COLO829 (cell line): ENCODE measurements at regions not wholly inside any gene's neighbourhood (a gene's known extent, or its start where the extent isn't known, plus 50 kb on each side); places are given as distances from the start of the nearest gene placed in this dataset.

Experiments
- DNase-seq: peaks from one replicate; pipeline ENCODE4 v3.0.0; 2012; ENCODE audit warnings: low spot score

GRCh38 chr4:25531272-25531671 lies 124.4 kb upstream of the SLC34A2 start:
- no peak for DNase-seq

GRCh38 chr4:25532591-25532990 lies 123.1 kb upstream of the SLC34A2 start:
- DNase-seq = no peak

GRCh38 chr4:25533256-25533655 lies 122.4 kb upstream of the SLC34A2 start:
- DNase-seq = no peak

- DNase-seq = peak; percentile 70
Measured at GRCh38 chr4:25535278-25535677, 120.4 kb upstream of the SLC34A2 start.

GRCh38 chr4:25535701-25536473 lies 119.8 kb upstream of the SLC34A2 start:
- no peak for DNase-seq

GRCh38 chr4:25536564-25537320 lies 118.9 kb upstream of the SLC34A2 start:
- peak; percentile 25 for DNase-seq

- DNase-seq = no peak
Measured at GRCh38 chr4:25538430-25538829, 117.2 kb upstream of the SLC34A2 start.

GRCh38 chr4:25539241-25539640 lies 116.4 kb upstream of the SLC34A2 start:
- no peak for DNase-seq

- DNase-seq = no peak
Measured at GRCh38 chr4:25540734-25541133, 114.9 kb upstream of the SLC34A2 start.

GRCh38 chr4:25547343-25547742 lies 108.3 kb upstream of the SLC34A2 start:
- DNase-seq = no peak

- DNase-seq = no peak
Measured at GRCh38 chr4:25549413-25549812, 106.2 kb upstream of the SLC34A2 start.

- no peak for DNase-seq
Measured at GRCh38 chr4:25550376-25551030, 105.1 kb upstream of the SLC34A2 start.

- DNase-seq = no peak
Measured at GRCh38 chr4:25551605-25552004, 104.0 kb upstream of the SLC34A2 start.

GRCh38 chr4:25552580-25553271 lies 102.9 kb upstream of the SLC34A2 start:
- DNase-seq = no peak

GRCh38 chr4:25559508-25559907 lies 96.1 kb upstream of the SLC34A2 start:
- no peak for DNase-seq

- DNase-seq = no peak
Measured at GRCh38 chr4:25560605-25561004, 95.0 kb upstream of the SLC34A2 start.

- no peak for DNase-seq
Measured at GRCh38 chr4:25563071-25563564, 92.5 kb upstream of the SLC34A2 start.

- no peak for DNase-seq
Measured at GRCh38 chr4:25564836-25565235, 90.8 kb upstream of the SLC34A2 start.

- no peak for DNase-seq
Measured at GRCh38 chr4:25567253-25567652, 88.4 kb upstream of the SLC34A2 start.

GRCh38 chr4:25569716-25570115 lies 85.9 kb upstream of the SLC34A2 start:
- no peak for DNase-seq

- no peak for DNase-seq
Measured at GRCh38 chr4:25575611-25576010, 80.0 kb upstream of the SLC34A2 start.

- no peak for DNase-seq
Measured at GRCh38 chr4:25578432-25578831, 77.2 kb upstream of the SLC34A2 start.
